ES-I3 (cell line): ENCODE measurements at regions not wholly inside any gene's neighbourhood (a gene's known extent, or its start where the extent isn't known, plus 50 kb on each side); places are given as distances from the start of the nearest gene placed in this dataset.

ENCODE experiments used
- H3K36me3 ChIP-seq: 2 replicates; pipeline ENCODE4 v1.6.1; 2013; ENCODE audit warnings: mild to moderate bottlenecking, low read length, control low read depth, moderate library complexity; ENCODE audit not compliant: insufficient read depth
- H3K4me1 ChIP-seq: 2 replicates; pipeline ENCODE4 v1.6.1; 2013; ENCODE audit warnings: mild to moderate bottlenecking, control low read depth, low read length; ENCODE audit not compliant: insufficient read depth
- H3K9ac ChIP-seq: 2 replicates; pipeline ENCODE4 v1.6.1; 2013; ENCODE audit warnings: low read depth, mild to moderate bottlenecking, low read length, moderate library complexity
- H3K9me3 ChIP-seq: 2 replicates; pipeline ENCODE4 v1.6.1; 2013; ENCODE audit warnings: mild to moderate bottlenecking, low read length, moderate library complexity; ENCODE audit not compliant: control insufficient read depth, insufficient read depth

GRCh38 chr7:51517187-51517586 is 200.6 kb upstream of the COBL start:
- H3K9ac ChIP-seq: no peak overlapping the region
- peaks cover 14% of the 10 kb centered on the region; the same call in 1 of the 2 replicates for H3K4me1 ChIP-seq
- H3K9me3 ChIP-seq: no peaks in the 10 kb centered on the region; the same call in 1 of the 2 replicates
- no peaks in the 10 kb centered on the region for H3K36me3 ChIP-seq

- Histone ChIP-seq H3K9ac (no peak overlapping the region), H3K36me3 (no peaks in the 10 kb centered on the region), H3K4me1 (no peaks in the 10 kb centered on the region), H3K9me3 (no peaks in the 10 kb centered on the region)
Measured at GRCh38 chr7:51501620-51502019, 185.0 kb upstream of the COBL start.

- H3K9me3 ChIP-seq: no peaks in the 10 kb centered on the region
- H3K4me1 ChIP-seq: no peaks in the 10 kb centered on the region
- H3K36me3 ChIP-seq: no peaks in the 10 kb centered on the region
- H3K9ac ChIP-seq: no peak overlapping the region
Measured at GRCh38 chr7:51482976-51483375, 166.4 kb upstream of the COBL start.

DNA sequence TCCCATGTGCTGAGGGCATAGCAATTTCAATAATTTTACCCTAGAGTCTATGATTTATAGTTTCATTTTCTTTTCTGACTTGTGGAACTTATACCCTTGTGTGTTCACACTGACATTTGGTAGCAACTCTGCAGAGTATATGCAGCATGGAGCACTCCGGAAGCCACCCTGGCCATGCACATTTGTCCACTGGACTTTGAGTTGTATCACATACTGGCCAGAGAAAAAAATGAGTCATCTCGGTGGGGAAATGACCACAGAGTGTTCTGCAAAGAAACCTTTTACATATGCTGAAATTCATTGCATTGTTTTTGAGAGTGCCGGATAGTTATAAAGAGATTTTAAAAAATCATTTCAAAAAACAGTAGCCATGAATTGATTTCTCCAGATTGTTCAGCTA is 164.8 kb upstream of the COBL start:
- Histone ChIP-seq H3K9me3 (no peaks in the 10 kb centered on the region), H3K4me1 (no peaks in the 10 kb centered on the region), H3K36me3 (no peaks in the 10 kb centered on the region), H3K9ac (no peak overlapping the region)

GRCh38 chr7:51477819-51478218 is 161.2 kb upstream of the COBL start:
- no peaks in the 10 kb centered on the region for H3K4me1 ChIP-seq

GRCh38 chr7:51477323-51477722 is 160.7 kb upstream of the COBL start:
- H3K9me3 ChIP-seq: no peaks in the 10 kb centered on the region
- no peak overlapping the region for H3K9ac ChIP-seq

More at GRCh38 chr7:51477819-51478218, 161.2 kb upstream of the COBL start:
- Histone ChIP-seq H3K36me3 (no peaks in the 10 kb centered on the region), H3K9me3 (no peaks in the 10 kb centered on the region), H3K9ac (no peak overlapping the region)

GRCh38 chr7:51476026-51476425 is 159.4 kb upstream of the COBL start:
- Histone ChIP-seq H3K4me1 (no peaks in the 10 kb centered on the region), H3K36me3 (no peaks in the 10 kb centered on the region), H3K9me3 (no peaks in the 10 kb centered on the region)

More at GRCh38 chr7:51477323-51477722, 160.7 kb upstream of the COBL start:
- Histone ChIP-seq H3K36me3 (no peaks in the 10 kb centered on the region), H3K4me1 (no peaks in the 10 kb centered on the region)

DNA sequence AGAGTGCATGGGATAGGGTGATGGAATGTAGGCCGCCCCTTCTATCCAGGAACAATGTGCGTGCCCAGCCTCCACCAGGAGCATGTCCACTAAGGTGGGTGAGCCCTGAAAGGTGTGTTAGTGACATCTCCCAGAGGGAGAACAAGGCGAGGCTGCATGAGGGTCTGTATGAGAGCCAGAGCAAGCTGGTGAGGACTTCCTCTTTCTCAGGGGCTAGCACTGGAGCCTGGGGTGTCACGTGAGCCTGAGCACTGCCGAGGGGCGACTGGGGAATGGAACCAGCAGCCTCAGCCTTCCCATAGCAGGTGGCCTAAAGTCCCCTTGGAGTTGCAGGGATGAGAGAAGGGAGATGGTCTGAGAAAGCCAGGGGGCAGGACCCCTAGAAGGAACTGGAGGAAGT is 156.3 kb upstream of the COBL start:
- no peaks in the 10 kb centered on the region for H3K9me3 ChIP-seq
- H3K36me3 ChIP-seq: no peaks in the 10 kb centered on the region
- no peaks in the 10 kb centered on the region for H3K4me1 ChIP-seq
- no peak overlapping the region for H3K9ac ChIP-seq

More at GRCh38 chr7:51476026-51476425, 159.4 kb upstream of the COBL start:
- no peak overlapping the region for H3K9ac ChIP-seq

DNA sequence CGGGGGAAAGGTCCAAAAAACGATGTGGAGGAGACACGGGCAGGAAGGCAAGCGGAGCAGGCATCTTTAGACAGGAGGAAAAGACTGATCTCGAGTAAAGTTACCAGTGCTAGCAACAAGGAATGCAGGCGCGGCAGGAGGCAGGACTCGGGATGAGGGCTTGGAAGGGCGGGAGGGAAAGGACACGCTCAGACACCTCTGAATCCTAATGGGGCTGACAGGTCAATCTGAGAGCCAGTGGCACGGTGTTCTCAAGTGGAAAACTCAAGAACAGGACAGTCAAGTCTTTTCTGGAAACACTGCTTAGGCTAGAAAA is 155.3 kb upstream of the COBL start:
- no peaks in the 10 kb centered on the region for H3K9me3 ChIP-seq
- H3K4me1 ChIP-seq: no peaks in the 10 kb centered on the region
- H3K9ac ChIP-seq: peak overlapping the region; percentile 51; the same call in 1 of the 2 replicates
- H3K36me3 ChIP-seq: no peaks in the 10 kb centered on the region

- peak overlapping the region; percentile 51; the same call in 1 of the 2 replicates for H3K9ac ChIP-seq
- H3K36me3 ChIP-seq: no peaks in the 10 kb centered on the region
- H3K4me1 ChIP-seq: no peaks in the 10 kb centered on the region
- H3K9me3 ChIP-seq: no peaks in the 10 kb centered on the region
Measured at GRCh38 chr7:51471210-51471980, 154.8 kb upstream of the COBL start.

DNA sequence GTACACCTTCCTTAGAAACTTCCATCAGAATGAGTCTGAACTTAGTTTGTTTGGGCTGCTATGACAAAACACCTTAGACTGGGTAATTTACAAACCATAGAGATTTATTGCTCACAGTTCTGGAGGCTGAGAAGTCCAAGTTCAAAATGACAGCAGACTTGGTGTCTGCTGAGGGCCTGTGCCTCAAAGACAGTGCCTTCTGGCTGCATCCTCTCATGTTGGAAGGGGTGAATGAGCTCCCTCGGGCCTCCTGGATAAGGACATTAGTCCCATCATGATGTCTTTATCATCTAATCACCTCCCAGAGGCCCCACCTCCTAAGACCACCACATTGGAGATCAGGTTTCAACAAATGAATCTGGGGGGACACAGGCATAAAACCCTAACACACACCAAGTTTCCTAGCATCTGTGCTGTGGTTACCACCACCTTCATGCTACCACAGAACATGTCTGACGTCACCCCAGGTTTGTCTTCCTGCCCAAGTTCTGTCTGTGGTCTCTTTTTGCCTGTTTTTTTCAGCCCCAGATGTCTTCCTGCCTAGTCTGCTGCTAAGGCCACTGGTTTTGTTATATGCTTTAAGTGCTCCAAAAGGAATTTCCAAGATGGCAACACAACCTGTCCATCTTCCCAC is 150.9 kb upstream of the COBL start:
- Histone ChIP-seq H3K36me3 (no peaks in the 10 kb centered on the region), H3K9ac (no peak overlapping the region), H3K9me3 (peaks cover 3% of the 10 kb centered on the region; the same call in 1 of the 2 replicates), H3K4me1 (no peaks in the 10 kb centered on the region)

GRCh38 chr7:51459809-51460208 is 143.2 kb upstream of the COBL start:
- peaks cover 3% of the 10 kb centered on the region; the same call in 1 of the 2 replicates for H3K9me3 ChIP-seq
- no peak overlapping the region for H3K9ac ChIP-seq
- no peaks in the 10 kb centered on the region for H3K36me3 ChIP-seq
- peaks cover 9% of the 10 kb centered on the region for H3K4me1 ChIP-seq

- H3K9ac ChIP-seq: no peak overlapping the region
- no peaks in the 10 kb centered on the region for H3K36me3 ChIP-seq
- 0 out of 2 replicates have a peak, but pooled peaks cover 1% of the 10 kb centered on the region for H3K9me3 ChIP-seq
- H3K4me1 ChIP-seq: peaks cover 9% of the 10 kb centered on the region
Measured at GRCh38 chr7:51458693-51459092, 142.1 kb upstream of the COBL start.

GRCh38 chr7:51457079-51457478 is 140.5 kb upstream of the COBL start:
- Histone ChIP-seq H3K36me3 (no peaks in the 10 kb centered on the region), H3K4me1 (peaks cover 17% of the 10 kb centered on the region), H3K9me3 (no peaks in the 10 kb centered on the region), H3K9ac (no peak overlapping the region)

GRCh38 chr7:51456431-51457060 is 139.9 kb upstream of the COBL start:
- Histone ChIP-seq H3K4me1 (peaks cover 21% of the 10 kb centered on the region), H3K9ac (no peak overlapping the region)

More at GRCh38 chr7:51456431-51457060, 139.9 kb upstream of the COBL start:
- H3K9me3 ChIP-seq: no peaks in the 10 kb centered on the region
- no peaks in the 10 kb centered on the region for H3K36me3 ChIP-seq
